Stimulated activated CD4-positive, alpha-beta T cell treated with anti-CD3 and anti-CD28 coated beads, Interleukin-4, amount 100 ng/mL, for 24 hours (primary cell): ENCODE measurements at regions not wholly inside any gene's neighbourhood (a gene's known extent, or its start where the extent isn't known, plus 50 kb on each side); places are given as distances from the start of the nearest gene placed in this dataset.

ENCODE experiments used
- DNase-seq: peaks from one replicate; pipeline ENCODE4 v3.0.0-alpha.2; 2020

DNA sequence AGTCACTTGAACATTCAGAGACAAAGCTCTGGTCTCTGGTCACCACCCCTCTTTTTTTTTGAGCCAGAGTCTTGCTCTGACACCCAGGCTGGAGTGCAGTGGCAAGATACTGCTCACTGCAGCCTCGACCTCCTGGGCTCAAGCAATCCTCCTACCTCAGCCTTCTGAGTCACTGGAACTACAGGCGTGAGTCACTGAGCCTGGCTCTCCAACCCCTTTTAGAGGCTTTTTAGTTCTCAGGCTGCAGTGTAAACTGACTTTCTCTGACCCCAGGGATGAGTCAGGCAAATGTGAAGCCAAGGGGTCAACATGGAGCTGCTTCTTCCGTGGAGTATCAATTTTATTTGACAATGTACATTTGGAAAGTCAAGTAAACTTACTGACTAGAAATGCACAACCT is 229.2 kb downstream of the PTTG2 start:
- DNase-seq, result peak; percentile 23

DNA sequence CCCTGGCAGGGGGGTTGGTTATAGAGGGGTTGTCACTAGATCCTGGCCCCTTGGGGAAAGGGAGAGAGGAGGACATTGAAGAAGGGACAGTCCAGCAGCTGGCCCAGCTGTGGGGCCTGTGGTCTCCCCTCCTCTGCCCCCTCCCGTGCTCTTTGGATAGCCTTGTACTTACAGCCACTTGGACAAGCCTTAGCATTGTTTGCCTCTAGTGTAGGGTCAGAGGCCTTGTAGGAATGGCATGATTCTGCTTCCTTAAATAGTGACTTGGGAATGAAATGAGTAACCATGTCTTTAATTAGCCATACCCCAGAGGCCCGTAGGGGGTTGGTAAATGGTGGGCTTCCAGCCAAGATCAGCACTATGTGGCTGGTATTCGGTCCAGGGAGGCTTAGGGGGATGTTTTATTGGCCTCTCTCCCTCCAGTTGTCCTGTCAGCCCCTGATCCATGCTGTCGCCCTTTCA is 230.6 kb downstream of the PTTG2 start:
- no peak for DNase-seq

DNA sequence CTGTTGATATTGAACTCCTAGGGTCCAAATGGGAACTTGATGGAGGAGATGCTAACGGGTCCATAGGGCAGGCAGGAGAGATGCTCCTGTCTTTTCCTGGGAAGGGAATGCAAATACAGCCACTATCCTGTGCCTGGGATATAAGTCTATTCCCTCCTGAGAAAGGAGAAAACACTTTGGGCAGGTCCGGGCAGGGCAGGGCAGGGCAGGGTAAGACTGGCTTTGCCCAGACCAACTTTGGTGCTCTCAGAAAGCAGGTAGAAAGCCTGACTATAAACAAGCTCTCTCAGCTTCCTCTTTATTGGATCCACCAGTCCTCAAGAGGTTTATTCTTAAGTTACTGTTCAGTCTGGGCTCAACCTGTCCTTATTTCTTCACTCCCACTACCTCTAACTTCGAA is 232.3 kb downstream of the PTTG2 start:
- DNase-seq, result no peak

DNA sequence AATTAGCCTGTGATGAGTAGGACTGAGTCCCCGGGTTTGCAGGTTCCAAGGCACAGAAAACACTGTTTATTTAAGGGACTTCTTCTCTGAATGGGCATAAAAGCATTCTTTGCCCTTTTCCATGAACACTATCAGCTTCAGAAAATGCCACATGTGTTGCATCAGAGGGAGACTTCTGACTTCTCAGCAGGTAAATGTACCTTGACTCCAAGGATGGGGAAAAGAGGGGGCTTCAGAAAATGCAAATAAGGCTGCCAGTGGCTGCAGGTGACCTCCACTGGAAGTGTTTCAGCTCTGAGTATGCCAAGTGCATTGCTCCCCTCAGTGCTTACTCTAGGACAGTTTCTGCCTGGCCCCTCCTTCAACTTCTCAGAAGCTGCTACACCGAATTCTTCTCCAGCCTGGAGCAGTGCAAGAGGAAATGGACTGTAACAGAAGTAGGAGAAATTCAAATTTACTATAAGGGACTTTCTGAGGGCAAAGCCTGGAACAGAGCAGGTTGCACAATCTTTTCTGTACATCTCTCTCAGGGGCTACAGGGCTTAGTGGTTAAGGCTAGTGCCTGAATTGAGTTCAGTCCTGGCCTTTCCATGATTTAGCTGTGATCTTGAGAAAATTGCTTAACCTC is 233.2 kb downstream of the PTTG2 start:
- no peak for DNase-seq

DNA sequence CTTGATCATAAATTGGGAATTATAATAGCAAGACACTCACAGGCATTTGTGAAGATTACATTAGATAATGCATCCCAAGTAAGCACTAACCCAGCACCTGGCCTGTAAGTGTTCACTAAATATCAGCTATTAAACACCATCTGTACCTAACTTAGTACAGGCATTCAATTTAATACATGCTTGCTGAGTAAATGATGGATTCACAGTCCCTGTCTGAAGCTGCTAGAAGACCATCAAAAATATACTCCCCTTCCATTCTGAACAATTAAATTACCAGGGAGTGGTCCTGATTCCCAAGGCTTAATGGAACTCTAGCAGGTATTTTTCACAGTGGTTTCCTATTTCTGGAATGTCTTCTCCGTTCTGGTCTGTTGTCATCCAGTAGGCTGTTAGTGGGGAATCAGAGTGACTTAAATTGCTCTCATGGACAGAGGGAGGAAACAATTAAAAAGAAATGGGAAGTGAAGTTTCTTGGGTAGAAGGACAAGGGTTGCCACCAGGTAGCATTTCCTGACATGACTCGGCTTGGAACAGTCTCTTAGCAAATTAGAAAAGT is 233.9 kb downstream of the PTTG2 start:
- no peak for DNase-seq

DNA sequence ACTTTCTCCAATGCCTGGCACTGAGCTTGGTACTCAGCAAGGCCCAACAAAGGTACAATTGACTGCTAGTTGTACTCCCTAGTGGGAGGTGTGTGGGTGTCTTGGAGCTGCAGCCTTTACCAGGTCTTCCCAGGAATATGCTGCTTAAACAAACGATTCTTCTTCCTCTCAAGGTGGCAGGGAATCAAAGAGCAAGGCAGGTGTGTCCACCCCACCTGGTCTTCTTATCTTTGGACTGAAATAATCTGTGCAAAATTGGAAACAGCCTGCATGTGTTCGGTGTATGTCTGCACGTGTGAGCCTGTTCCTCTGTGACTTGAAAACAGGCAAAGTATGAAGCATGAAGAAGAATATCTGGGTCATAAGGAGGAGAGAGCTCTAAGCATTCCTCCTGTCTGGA is 235.3 kb downstream of the PTTG2 start:
- no peak for DNase-seq

DNA sequence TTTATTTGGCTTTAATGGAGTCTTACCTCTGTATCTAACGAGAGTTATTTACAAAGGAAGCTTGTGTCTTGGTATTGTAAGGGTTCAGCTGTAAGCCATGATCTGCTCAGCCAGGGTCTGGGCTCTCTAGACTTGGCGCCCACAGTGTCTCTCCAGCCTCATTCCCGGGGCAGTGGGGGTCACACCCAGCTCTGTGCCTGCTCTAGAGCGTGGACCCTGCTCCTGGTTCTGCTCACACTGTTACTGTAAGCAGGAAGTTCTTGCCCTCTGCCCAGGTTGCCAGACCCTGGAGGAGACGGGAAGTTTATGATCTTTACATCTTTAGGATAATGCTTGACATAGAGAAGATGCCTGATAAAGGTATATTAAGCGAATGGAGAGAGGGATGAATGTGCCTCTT is 235.7 kb downstream of the PTTG2 start:
- no peak for DNase-seq

DNA sequence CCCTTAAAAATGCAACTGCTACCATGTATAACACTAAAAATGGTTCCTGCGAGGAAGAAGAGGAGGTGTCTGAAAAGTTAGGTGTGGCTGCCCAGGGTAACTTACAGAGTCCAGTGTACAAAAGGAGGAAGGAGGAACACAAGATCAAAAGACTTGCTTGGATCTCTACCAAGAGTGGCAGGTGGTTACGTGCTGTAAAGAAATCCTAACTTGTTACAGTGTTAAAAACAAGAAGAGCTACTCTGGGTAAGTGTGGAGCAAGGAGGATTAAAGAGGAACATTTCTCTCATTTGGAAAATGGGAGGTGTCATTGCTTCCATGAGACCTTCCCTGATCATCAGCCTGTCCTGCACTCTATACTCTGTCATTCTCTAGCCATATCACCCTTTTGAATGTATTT is 242.0 kb downstream of the PTTG2 start:
- no peak for DNase-seq

DNA sequence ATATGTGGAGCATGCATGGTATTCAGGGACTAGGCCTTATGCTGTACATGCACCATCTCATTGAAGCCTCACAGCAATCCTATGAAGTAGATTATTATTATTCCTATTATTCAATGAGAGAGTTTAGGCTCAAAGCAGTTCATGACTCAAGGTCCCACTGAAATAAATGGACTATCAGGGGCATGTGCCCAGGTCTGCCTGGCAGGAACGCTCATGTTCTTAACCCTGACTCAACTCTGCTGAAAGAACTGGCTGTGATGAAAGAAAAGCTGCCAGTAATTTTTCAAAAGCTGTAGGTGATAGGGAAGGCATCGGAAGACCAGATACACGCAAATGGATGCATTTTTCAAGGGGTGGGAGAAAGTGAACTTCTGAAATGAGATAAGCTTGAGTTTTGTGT is 243.4 kb downstream of the PTTG2 start:
- no peak for DNase-seq

DNA sequence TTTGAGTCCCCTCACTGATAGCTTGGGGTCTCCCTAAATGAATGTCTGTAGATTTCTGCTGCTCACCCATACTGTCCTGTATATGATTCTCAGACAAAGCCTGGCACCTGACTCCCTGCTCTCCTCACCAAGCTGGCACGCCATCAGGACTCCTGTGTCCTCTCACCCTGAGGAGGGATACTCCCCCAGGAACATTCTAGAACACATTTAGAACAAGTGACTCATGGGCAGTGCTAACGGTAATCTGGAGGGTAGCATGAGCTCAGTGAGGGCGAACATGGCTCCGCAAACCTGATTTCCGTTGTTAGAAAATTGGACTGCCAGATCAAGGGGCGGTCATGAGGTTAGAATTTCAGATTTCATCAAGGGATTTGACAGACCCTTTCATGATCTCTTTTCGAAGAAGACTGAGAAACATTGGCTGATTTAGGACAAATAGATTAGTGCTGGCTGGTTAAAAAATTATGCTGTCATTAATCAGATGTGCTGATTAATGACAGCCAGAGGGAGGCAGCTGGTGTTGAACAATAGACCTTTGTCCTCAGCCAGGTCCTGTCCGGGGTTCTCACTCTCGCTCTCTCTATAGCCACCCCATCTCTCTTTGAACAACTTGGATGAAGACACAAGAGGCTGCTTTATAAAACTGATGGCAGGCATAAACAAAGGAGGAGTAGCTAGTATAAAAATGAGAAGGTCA is 244.3 kb downstream of the PTTG2 start:
- no peak for DNase-seq

DNA sequence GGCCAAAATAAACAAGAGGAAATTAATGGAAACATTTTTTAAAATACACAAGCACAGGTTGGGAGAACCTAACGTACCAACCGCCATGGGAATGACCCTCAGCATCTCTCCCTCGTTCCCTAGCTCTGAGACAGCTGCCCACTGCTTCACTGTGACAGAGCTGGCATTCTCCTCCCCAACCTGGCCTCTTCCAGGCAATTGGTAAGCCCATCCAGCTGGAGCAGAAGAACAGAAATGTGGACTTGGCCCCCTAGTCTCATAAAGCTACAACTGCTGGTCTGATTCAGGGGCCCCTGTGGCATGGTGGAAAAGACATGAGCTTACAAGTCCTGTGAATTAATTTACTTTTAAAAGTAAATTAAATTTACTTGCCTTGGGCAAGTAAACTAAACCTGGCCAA is 245.1 kb downstream of the PTTG2 start:
- DNase-seq, result no peak

DNA sequence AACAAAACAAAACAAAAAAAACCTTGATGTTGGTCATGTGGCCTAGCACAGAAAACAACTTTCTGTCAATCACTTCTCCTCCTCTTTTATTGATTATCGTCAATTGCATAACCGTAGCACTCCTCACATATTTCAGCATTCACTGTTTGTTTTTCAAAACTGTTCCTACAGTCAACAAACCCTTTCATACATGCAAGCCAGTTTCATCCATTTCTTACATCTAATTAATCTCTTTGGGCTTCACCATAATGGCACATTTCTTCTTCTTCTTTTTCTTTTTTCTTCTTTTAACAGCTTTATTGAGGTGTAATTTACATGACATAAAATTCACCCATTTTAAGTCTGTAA is 246.9 kb downstream of the PTTG2 start:
- no peak for DNase-seq

DNA sequence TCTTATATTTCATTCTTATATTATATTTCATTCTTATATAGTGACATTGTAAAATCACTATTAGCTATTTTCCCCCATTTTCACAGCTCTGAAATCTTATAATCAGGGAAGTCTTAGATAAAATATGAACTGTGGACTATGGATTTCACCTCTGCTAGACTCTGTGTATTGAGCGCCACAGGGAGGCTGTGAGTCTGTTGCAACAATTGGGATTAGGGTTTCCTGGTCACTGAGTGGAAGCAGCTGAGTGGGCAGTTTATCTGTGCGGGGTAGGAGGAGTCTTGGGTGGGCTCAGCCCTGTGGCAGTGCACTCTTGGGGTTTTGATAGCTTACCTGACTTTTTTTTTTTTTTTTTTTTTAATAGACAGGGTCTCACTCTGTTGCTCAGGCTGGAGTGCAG is 249.5 kb downstream of the PTTG2 start:
- DNase-seq, result no peak

DNA sequence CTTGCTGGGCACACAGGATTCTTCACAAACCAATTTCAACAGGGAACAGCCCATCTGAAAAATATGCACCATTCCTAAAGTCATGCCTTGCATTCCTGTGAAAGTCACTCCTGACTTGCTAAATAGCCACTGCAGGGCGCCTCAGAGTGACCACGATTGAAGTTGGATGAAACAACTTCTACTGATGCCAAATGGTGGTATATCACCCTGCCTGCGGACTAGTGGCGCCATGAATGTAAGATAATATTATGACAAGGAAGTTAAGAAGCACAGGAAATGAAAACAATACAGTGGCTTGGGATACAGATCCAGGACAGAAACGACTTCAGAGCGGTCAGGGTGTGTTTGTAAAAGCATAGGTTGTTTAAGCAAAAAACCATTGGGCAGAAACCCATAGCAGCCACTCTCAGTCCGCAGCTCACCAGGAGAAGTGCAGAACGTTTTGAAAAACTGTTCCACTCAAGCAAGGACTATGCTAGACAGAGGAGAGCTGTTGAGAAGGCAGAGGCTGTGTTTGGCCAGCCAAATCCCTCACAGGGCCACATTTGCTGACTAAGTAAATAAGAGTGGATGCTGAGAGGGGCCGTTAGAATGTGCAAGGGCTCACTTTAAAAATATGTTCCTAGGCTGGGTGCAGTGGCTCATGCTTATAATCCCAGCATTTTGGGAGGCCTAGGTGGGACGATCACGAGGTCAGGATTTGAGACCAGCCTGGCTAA is 250.4 kb downstream of the PTTG2 start:
- no peak for DNase-seq

DNA sequence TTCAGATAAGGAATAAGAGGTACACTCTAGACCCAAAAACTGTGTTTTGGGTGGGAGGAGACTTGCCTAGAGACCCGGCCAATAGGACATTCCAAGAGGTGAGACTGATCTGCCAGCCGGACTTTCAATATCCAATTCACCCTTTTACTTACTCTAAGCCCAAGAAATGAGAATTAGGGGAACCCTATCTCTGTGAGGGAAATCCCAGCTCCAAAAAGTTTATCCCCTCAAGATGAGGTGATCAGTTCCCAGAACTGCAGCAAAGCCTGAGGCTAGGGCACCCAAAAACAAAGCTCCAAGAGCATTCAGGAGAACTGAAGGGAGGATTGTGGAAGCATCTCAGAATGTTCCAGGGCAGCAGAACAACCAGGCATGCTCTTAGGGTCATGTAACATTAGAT is 251.7 kb downstream of the PTTG2 start:
- no peak for DNase-seq

DNA sequence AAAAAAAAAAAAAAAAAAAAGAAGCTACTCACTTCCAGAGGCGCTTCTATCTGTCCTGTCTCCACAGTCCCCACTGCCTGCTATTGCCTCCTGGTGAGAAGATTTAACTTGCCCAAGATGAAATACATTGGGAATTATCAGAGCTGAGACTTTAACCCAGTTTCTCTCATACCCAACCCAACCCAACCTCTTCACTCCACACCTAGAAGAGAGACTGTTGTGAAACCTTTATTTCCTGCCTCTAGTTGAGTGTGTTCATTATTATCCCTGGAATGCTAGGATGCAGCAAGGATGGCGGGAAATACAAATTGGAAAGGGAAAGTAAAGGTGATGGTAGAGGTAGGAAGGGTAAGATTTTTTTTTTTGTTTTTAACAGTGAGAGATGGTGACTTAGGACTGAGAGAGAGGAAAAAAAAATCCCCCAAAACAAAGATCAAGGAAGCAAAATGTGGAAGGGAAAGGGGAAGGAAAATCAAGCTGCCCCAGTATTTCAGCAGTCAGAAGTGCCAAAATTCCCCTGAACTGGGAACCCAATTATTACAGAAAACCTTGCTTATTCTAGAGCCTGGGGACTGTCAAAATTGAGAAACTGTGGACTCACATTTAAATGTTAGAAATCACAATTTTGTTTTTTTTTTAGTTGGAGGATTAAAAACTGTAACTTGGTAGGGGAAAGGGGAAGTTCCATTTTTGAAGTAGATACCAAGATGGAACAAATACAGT is 253.0 kb downstream of the PTTG2 start:
- no peak for DNase-seq

DNA sequence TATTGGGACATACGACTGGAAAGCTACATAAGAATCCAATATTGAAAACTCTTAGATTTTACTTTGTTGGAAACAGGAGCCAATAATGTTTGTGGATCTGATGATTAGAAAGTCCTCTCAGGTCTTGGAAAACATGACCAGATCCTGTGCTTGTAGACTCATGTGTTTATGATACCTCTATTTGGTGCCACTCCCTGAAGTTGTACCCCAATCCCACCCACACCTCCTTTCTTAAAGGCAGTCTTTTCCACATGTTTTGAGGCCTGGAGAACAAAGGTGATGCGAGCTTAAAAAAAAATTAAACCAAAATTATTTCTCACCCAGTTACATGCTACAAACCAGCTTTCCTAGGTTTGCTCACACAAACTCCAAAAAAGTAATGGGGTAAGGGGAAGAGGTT is 262.7 kb downstream of the PTTG2 start:
- no peak for DNase-seq

DNA sequence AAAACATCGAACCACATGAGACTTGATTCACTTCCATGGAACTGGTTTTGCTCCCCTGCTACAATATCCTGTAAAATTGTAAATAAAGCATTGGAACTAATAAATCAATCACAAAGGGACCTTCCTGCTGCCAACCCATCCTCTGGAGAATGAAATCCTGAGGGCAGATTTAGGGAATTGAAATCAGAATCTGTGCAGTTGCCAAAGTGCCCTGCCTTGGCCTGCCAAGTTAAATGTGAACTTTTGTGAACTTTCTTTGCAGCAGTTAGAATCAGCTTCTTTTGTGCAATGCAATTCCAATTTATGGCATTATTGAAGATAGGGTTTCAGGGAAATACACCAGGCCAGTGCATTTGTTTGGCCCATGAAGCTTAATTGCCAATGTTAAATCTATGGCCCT is 263.1 kb downstream of the PTTG2 start:
- no peak for DNase-seq

DNA sequence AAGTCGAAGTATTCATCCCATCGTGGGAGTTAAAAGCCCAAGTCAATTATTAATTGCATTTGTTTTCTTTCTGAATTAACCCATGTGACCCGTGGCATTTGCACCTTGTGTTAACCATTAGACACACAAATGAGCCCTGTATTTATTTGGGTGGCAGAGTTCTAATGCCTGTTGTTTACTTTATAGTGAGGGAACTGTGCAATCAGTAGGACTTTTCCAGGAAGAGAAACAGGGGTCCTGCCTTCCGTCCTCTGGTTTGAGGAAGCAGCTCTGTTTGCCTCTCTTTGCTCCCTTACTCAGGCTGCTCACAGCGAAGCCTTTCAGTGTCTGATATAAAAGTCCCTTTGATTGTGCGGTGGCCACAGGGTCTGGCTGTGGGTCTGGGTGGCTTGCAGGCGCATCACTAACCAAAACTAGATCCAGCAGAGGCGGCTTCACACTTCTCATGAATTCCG is 263.6 kb downstream of the PTTG2 start:
- DNase-seq, result no peak

DNA sequence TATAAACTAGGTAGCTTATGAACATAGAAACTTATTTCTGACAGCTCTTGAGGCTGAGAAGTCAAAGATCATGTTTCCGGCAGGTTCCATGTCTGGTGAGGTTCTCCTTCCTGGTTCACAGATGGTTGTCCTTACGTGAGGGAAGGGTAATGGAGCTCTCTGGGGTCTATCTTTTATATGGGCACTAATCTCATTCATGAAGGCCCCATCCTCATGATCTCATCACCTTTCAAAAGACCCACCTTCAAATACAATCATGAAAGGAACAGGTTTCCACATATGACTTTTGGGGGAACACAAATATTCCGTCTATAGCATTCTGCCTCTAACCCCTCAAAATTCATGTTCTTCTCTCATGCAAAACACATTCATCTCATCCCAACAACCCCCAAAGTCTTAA is 264.7 kb downstream of the PTTG2 start:
- DNase-seq, result no peak

DNA sequence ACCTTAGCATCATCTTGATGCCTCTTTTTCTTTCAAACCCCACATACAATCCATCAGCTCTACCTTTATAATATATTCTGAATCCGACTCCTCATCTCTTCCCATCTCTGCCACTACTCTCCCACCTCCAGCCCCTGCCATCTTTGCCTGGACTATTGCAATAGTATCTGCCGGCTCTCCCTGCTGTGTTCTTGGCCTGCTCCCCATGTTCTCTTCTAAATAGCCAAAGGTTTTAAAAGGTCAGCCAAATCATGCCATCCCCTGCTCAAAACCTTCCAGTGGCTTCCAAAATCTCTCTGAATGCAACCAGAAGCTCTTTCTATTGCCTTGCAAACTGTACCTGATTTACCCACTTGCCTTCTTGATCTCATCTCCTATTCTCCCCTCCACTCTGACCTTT is 266.0 kb downstream of the PTTG2 start:
- no peak for DNase-seq

DNA sequence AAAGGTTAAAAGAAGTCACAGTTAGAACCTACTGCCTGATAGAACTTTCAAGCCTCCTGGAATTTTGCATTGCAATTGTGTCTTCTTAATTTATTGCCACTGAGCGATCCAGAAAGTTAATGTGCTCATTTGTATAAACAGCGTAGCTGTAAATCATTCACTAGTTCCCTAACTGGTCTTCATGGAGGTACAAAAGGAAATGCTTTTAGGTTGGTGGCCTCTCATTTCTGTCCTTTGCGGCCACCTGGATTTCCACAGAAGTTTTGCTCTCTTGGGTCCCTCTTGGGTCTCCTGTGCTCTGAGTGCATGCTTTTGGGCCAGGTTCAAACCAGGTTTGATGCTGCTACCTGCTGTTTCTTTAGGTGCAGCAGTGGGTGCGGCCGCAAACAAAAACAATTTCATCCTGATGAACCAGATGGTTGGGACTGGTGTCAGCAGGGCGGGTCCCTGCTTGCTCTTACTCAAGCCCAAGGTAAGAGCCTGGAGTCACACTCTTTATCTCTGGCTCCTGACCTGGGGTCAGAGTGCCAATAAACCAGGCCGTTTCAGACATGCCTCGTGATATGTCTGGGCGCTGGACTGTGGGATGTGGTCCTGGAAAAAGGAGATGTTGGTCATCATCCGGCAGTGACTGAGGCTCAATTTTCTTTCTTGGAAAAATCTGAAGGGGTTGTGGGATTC is 270.1 kb downstream of the PTTG2 start:
- no peak for DNase-seq
